ENCODE measurements at regions not wholly inside any gene's neighbourhood (a gene's known extent, or its start where the extent isn't known, plus 50 kb on each side); places are given as distances from the start of the nearest gene placed in this dataset.

DNA sequence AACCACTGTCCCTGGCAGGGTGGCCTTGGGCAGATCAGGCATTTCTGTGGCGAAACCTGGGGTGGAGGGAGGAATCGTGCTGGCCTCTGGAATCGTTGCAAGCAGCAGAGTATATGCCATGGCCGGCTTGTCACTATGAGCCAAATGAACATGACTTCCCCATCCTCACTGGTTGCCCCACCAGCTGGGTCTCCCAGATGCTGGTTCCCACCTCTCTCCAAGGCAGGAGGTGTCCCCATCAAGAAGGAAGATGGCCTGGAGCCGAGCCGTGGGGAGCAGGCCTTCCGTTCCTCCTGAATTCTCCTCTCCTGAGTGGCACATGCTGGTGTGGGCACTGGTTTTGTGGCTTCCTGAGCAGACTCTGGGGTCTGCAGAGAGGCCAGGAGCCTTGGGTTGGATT is 60.2 kb upstream of the ACTRT2 start:
- TF ChIP-seq POLR2A (IDR thresholded peaks at IDR 0.05) (no peak), POLR2AphosphoS5 (IDR thresholded peaks at IDR 0.05; ENCODE audit: insufficient read depth in 1 of 2, low read depth in 1 of 2) (no peak)
- TF ChIP-seq, protein P1, sequence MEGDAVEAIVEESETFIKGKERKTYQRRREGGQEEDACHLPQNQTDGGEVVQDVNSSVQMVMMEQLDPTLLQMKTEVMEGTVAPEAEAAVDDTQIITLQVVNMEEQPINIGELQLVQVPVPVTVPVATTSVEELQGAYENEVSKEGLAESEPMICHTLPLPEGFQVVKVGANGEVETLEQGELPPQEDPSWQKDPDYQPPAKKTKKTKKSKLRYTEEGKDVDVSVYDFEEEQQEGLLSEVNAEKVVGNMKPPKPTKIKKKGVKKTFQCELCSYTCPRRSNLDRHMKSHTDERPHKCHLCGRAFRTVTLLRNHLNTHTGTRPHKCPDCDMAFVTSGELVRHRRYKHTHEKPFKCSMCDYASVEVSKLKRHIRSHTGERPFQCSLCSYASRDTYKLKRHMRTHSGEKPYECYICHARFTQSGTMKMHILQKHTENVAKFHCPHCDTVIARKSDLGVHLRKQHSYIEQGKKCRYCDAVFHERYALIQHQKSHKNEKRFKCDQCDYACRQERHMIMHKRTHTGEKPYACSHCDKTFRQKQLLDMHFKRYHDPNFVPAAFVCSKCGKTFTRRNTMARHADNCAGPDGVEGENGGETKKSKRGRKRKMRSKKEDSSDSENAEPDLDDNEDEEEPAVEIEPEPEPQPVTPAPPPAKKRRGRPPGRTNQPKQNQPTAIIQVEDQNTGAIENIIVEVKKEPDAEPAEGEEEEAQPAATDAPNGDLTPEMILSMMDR (IDR thresholded peaks at IDR 0.05), result no peak
